OCI-LY7 (cell line): ENCODE measurements at regions not wholly inside any gene's neighbourhood (a gene's known extent, or its start where the extent isn't known, plus 50 kb on each side); places are given as distances from the start of the nearest gene placed in this dataset.

ENCODE experiments used
- BruUV-seq: library from RNA; stranded (reverse); fragments of 400-500 nt; replicated peaks from 2 replicates; lab custom pipeline; 2021; lab: Mats Ljungman, UMichigan
- CTCF ChIA-PET: fragments of 300-600 bp; sonication (Branson Sonifier 250); formaldehyde crosslinking; loops from one replicate; lab custom pipeline; 2022; ENCODE audit warnings: antibody characterized with exemption; ENCODE audit not compliant: unreplicated experiment; lab: Charles Lee
- POLR2A ChIA-PET: fragments of 300-600 bp; sonication (Branson Sonifier 250); formaldehyde crosslinking; loops from one replicate; lab custom pipeline; 2022; ENCODE audit warnings: antibody characterized with exemption; lab: Charles Lee
- DNase-seq: peaks from one replicate; pipeline ENCODE4 v3.0.0-alpha.2; 2015; ENCODE audit warnings: low spot score
- H2AFZ ChIP-seq: fragments of 200-600 bp; sonication (generic), shearing (Covaris generic); 2 replicates; pipeline ENCODE4 v1.6.1; 2014; ENCODE audit warnings: mild to moderate bottlenecking, antibody characterized with exemption, low read length, moderate library complexity
- H3K27ac ChIP-seq: fragments of 200-600 bp; sonication (generic); 2 replicates; pipeline ENCODE4 v1.5.1; 2014; ENCODE audit warnings: mixed run types, low read depth, mild to moderate bottlenecking, moderate library complexity, low read length, inconsistent platforms; ENCODE audit not compliant: poor library complexity, severe bottlenecking
- H3K36me3 ChIP-seq: fragments of 200-600 bp; sonication (generic); 2 replicates; pipeline ENCODE4 v1.6.1; 2014; ENCODE audit warnings: mild to moderate bottlenecking, antibody characterized with exemption, low read length, moderate library complexity, mixed read lengths; ENCODE audit not compliant: insufficient read depth
- H3K4me1 ChIP-seq: fragments of 200-600 bp; sonication (generic); 2 replicates; pipeline ENCODE4 v1.5.1; 2014; ENCODE audit warnings: mild to moderate bottlenecking, low read length; ENCODE audit not compliant: insufficient read depth, poor library complexity, severe bottlenecking
- H3K4me2 ChIP-seq: fragments of 200-600 bp; sonication (generic); 2 replicates; pipeline ENCODE4 v1.6.1; 2014; ENCODE audit warnings: mild to moderate bottlenecking, low read length
- H3K4me3 ChIP-seq: fragments of 200-600 bp; sonication (generic); 2 replicates; pipeline ENCODE4 v1.5.1; 2014; ENCODE audit warnings: mild to moderate bottlenecking, low read depth, low read length; ENCODE audit not compliant: poor library complexity, severe bottlenecking
- H3K79me2 ChIP-seq: fragments of 200-600 bp; sonication (generic); 2 replicates; pipeline ENCODE4 v1.6.1; 2016; ENCODE audit warnings: low read depth, mild to moderate bottlenecking, low read length, moderate library complexity, mixed read lengths; ENCODE audit not compliant: insufficient read depth
- H3K9me2 ChIP-seq: fragments of 200-600 bp; sonication (generic); 2 replicates; pipeline ENCODE4 v1.6.1; 2016; ENCODE audit warnings: mild to moderate bottlenecking, low read length, mixed read lengths; ENCODE audit not compliant: insufficient read depth
- H3K9me3 ChIP-seq: fragments of 200-600 bp; sonication (generic); 2 replicates; pipeline ENCODE4 v1.6.1; 2014; ENCODE audit warnings: mild to moderate bottlenecking, mixed run types, low read length, mixed read lengths
- H4K20me1 ChIP-seq: fragments of 200-600 bp; sonication (generic); 2 replicates; pipeline ENCODE4 v1.6.1; 2014; ENCODE audit warnings: mild to moderate bottlenecking, antibody characterized with exemption, low read length, moderate library complexity, mixed read lengths; ENCODE audit not compliant: insufficient read depth
- CTCF ChIP-seq: fragments of 200-600 bp; sonication (generic); conservative IDR thresholded peaks from 2 replicates; pipeline ENCODE4 v1.5.1; 2014; ENCODE audit warnings: mild to moderate bottlenecking, antibody characterized with exemption, low read length, moderate library complexity, mixed read lengths
- EZH2phosphoT487 ChIP-seq: fragments of 200-600 bp; sonication (generic); IDR thresholded peaks from 2 replicates; pipeline ENCODE4 v1.6.1; 2018; ENCODE audit warnings: low read depth, borderline replicate concordance, mild to moderate bottlenecking, mixed run types, antibody characterized with exemption, low read length, moderate library complexity, mixed read lengths
- intact Hi-C: fragments of 100-400 bp; cut with micrococcal nuclease; formaldehyde crosslinking; loops from one replicate; pipeline ENCODE4 v1.10.0; 2022; ENCODE audit not compliant: unreplicated experiment

DNA sequence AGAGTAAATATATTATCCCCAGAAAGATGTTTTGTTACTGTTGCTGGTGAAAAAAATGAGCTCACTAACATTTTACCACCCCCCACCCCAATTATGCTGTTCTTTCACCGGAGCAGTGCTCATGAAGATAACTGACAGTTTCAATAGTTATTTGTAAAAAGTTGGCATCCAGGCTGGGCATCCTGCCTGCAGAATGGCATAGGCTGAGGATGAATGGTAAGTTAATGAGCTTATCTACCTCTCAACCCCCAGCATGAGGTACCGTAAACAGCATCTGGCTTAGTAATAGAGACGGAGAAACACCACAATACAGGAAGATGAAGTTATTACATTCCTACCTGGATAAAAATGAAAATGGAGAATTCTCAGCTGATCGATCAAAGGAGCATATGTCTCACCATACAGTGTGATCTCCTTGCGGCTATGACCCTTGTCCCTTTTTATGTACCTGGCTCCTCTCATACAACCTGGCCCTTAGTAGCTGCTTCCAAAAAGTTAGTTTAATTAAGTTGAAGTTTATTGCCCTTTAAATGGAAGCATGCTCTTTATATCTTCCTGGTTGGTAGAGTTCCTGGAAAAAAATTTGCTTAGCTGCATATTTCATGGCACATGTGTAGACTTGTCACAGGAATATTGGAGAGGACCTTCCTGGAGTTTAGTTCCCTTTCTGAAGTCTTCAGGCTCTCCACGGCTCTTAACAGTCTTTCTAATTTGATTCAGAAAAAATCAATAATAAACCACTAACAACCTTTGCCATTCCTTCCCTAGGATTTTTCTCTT, 61.2 kb upstream of the MPHOSPH6 start:
- H4K20me1 ChIP-seq = no peaks in the 10 kb centered on the region
- H3K4me1 ChIP-seq = no peaks in the 10 kb centered on the region
- no peak overlapping the region for H3K27ac ChIP-seq
- H3K36me3 ChIP-seq = no peaks in the 10 kb centered on the region
- intact Hi-C loops = loop anchor here (10.0 kb wide), 1 partner anchor 266 kb away; no protein-coding TSS in a partner anchor
- no TSS peak for BruUV-seq
- TF ChIP-seq CTCF (no peak), EZH2phosphoT487 (no peak)
- ChIA-PET POLR2A (interaction anchor here (0.6 to 0.7 kb wide), 3 partner anchors 38 to 651 kb away, joined by 3 to 5 read pairs (median 5); no protein-coding TSS in a partner anchor), CTCF (no interaction called here)
- no peak for DNase-seq
- no peaks in the 10 kb centered on the region for H3K9me3 ChIP-seq
- no peak overlapping the region for H3K4me3 ChIP-seq
- H3K9me2 ChIP-seq = no peaks in the 10 kb centered on the region
- no peaks in the 10 kb centered on the region for H3K79me2 ChIP-seq
- no peak overlapping the region for H2AFZ ChIP-seq
- H3K4me2 ChIP-seq = no peak overlapping the region

- intact Hi-C loops = loop anchor here (10.0 kb wide), 1 partner anchor 265 kb away; no protein-coding TSS in a partner anchor
- H3K4me3 ChIP-seq = no peak overlapping the region
- POLR2A ChIA-PET = no interaction called here
Measured at GRCh38 chr16:82229800-82230619, 60.0 kb upstream of the MPHOSPH6 start.

More at GRCh38 chr16:82229800-82230619, 60.0 kb upstream of the MPHOSPH6 start:
- Histone ChIP-seq H3K4me2 (no peak overlapping the region), H3K4me1 (no peaks in the 10 kb centered on the region), H3K27ac (no peak overlapping the region), H2AFZ (no peak overlapping the region), H3K9me3 (no peaks in the 10 kb centered on the region), H4K20me1 (no peaks in the 10 kb centered on the region), H3K79me2 (no peaks in the 10 kb centered on the region), H3K36me3 (no peaks in the 10 kb centered on the region), H3K9me2 (no peaks in the 10 kb centered on the region)
- TF ChIP-seq CTCF (peak; percentile 96), EZH2phosphoT487 (no peak)
- CTCF ChIA-PET = no interaction called here
- BruUV-seq = no TSS peak
- peak; percentile 60 for DNase-seq
